Body of pancreas (tissue), 4 donors: ENCODE measurements at regions not wholly inside any gene's neighbourhood (a gene's known extent, or its start where the extent isn't known, plus 50 kb on each side); places are given as distances from the start of the nearest gene placed in this dataset.

ENCODE experiments used
- CTCF ChIP-seq, 7 experiments: fragments of 450-650 bp in 4 of 7; fragments of 200-600 bp in 3 of 7; sonication (generic) in 3 of 7; IDR thresholded peaks; one replicate each; pipeline ENCODE4 v1.5.1; 2016 to 2019; ENCODE audit warnings: antibody characterized with exemption in 7 of 7
- POLR2A ChIP-seq, 3 donors: fragments of 450-650 bp; IDR thresholded peaks; one replicate each; pipeline ENCODE4 v1.6.1; 2016; ENCODE audit warnings: antibody characterized with exemption in 3 of 3, mild to moderate bottlenecking in 2 of 3

- TF ChIP-seq CTCF (IDR thresholded peaks at IDR 0.05): no peak
- TF ChIP-seq POLR2A (IDR thresholded peaks at IDR 0.05): no peak
Observed at GRCh38 chr4:124902001-124902515, 189.5 kb upstream of the ANKRD50 start.
